HG03460 (cell line): ENCODE measurements at regions not wholly inside any gene's neighbourhood (a gene's known extent, or its start where the extent isn't known, plus 50 kb on each side); places are given as distances from the start of the nearest gene placed in this dataset.
"Not testable (repeated sequence)": the region's sequence is repeated elsewhere in the genome, so short reads cannot be mapped to it uniquely, and the experiment has no call there.

ENCODE experiments used
- ATAC-seq: cut with Tn5 transposase; IDR thresholded peaks from one replicate; pipeline ENCODE4 v1.9.1; 2021; ENCODE audit not compliant: unreplicated experiment

- ATAC-seq: no peak
Measured at GRCh38 chr13:68984688-68985319, 1122.8 kb upstream of the ATXN8OS start.

- ATAC-seq: no peak
Measured at GRCh38 chr13:68982961-68983619, 1124.5 kb upstream of the ATXN8OS start.

- ATAC-seq: no peak
Measured at GRCh38 chr13:68976287-68976686, 1131.3 kb upstream of the ATXN8OS start.

- ATAC-seq: no peak
Measured at GRCh38 chr13:68970532-68970931, 1137.1 kb upstream of the ATXN8OS start.

GRCh38 chr13:68948586-68948985 lies 1159.0 kb upstream of the ATXN8OS start:
- no peak for ATAC-seq

- ATAC-seq: no peak
Measured at GRCh38 chr13:68944272-68944671, 1163.4 kb upstream of the ATXN8OS start.

- no peak for ATAC-seq
Measured at GRCh38 chr13:68940049-68940448, 1167.6 kb upstream of the ATXN8OS start.

- ATAC-seq: no peak
Measured at GRCh38 chr13:68938639-68939038, 1169.0 kb upstream of the ATXN8OS start.

- ATAC-seq: no peak
Measured at GRCh38 chr13:68929075-68929745, 1178.4 kb upstream of the ATXN8OS start.

- ATAC-seq: no peak
Measured at GRCh38 chr13:68927387-68928026, 1180.1 kb upstream of the ATXN8OS start.

- no peak for ATAC-seq
Measured at GRCh38 chr13:68923995-68924394, 1183.6 kb upstream of the ATXN8OS start.

- ATAC-seq: no peak
Measured at GRCh38 chr13:68908879-68909278, 1198.7 kb upstream of the ATXN8OS start.

- ATAC-seq: no peak
Measured at GRCh38 chr13:68905186-68905585, 1202.4 kb upstream of the ATXN8OS start.

- ATAC-seq: no peak
Measured at GRCh38 chr13:68897331-68897928, 1210.2 kb upstream of the ATXN8OS start.

GRCh38 chr13:68895696-68896095 lies 1211.9 kb upstream of the ATXN8OS start:
- ATAC-seq: no peak

GRCh38 chr13:68893721-68894120 lies 1213.9 kb upstream of the ATXN8OS start:
- not testable (repeated sequence) for ATAC-seq

GRCh38 chr13:68892596-68892995 lies 1215.0 kb upstream of the ATXN8OS start:
- ATAC-seq: not testable (repeated sequence)

GRCh38 chr13:68890101-68890500 lies 1217.5 kb upstream of the ATXN8OS start:
- ATAC-seq: not testable (repeated sequence)

- ATAC-seq: no peak
Measured at GRCh38 chr13:68888832-68889231, 1218.8 kb upstream of the ATXN8OS start.

- no peak for ATAC-seq
Measured at GRCh38 chr13:68872338-68872737, 1235.3 kb upstream of the ATXN8OS start.

- no peak for ATAC-seq
Measured at GRCh38 chr13:68851026-68851425, 1256.6 kb upstream of the ATXN8OS start.
